ENCODE measurements at regions not wholly inside any gene's neighbourhood (a gene's known extent, or its start where the extent isn't known, plus 50 kb on each side); places are given as distances from the start of the nearest gene placed in this dataset.

DNA sequence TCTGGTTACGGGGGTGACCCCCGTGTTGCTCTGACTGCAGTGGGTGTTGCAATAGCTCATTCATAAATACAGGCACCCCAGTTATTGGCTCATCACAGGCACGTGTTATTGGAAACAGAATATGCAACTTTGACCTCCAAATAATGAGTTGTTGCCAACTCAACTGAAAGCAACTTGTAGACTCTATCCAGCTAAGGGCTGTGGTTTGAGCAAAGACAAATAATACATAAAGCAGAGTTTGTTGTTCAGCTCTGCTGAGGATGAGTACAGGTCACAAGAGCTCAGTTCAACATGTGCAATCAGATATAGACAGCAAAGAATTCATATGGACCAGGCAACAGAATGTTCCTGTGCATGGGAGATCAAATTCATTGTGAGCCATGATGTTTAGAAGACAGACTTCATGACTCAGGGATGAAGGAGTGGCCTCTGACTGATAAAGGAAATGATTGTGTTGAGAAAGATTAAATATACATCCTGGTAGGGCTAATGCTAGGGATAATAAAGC lies 87.6 kb upstream of the LRIG1 start:
- Histone ChIP-seq H3K4me1 (ENCODE audit: insufficient read depth) (peaks cover 3% of the 10 kb centered on the region), H3K36me3 (no peaks in the 10 kb centered on the region), H3K27me3 (no peaks in the 10 kb centered on the region), H3K9me3 (no peaks in the 10 kb centered on the region), H3K4me3 (no peak overlapping the region), H3K27ac (no peak overlapping the region)
- WGBS, 3 donors: 65 to 66% (median 66%) methylated on average over 3 of the region's 3 CpGs
- TF ChIP-seq EP300 (IDR thresholded peaks at IDR 0.05): no peak
- TF ChIP-seq, protein P1, sequence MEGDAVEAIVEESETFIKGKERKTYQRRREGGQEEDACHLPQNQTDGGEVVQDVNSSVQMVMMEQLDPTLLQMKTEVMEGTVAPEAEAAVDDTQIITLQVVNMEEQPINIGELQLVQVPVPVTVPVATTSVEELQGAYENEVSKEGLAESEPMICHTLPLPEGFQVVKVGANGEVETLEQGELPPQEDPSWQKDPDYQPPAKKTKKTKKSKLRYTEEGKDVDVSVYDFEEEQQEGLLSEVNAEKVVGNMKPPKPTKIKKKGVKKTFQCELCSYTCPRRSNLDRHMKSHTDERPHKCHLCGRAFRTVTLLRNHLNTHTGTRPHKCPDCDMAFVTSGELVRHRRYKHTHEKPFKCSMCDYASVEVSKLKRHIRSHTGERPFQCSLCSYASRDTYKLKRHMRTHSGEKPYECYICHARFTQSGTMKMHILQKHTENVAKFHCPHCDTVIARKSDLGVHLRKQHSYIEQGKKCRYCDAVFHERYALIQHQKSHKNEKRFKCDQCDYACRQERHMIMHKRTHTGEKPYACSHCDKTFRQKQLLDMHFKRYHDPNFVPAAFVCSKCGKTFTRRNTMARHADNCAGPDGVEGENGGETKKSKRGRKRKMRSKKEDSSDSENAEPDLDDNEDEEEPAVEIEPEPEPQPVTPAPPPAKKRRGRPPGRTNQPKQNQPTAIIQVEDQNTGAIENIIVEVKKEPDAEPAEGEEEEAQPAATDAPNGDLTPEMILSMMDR (IDR thresholded peaks at IDR 0.05): no peak
- TF ChIP-seq POLR2A (IDR thresholded peaks at IDR 0.05): no peak
- DNase-seq: no peak
- intact Hi-C loops (cut with DNase I): no loop called here

DNA sequence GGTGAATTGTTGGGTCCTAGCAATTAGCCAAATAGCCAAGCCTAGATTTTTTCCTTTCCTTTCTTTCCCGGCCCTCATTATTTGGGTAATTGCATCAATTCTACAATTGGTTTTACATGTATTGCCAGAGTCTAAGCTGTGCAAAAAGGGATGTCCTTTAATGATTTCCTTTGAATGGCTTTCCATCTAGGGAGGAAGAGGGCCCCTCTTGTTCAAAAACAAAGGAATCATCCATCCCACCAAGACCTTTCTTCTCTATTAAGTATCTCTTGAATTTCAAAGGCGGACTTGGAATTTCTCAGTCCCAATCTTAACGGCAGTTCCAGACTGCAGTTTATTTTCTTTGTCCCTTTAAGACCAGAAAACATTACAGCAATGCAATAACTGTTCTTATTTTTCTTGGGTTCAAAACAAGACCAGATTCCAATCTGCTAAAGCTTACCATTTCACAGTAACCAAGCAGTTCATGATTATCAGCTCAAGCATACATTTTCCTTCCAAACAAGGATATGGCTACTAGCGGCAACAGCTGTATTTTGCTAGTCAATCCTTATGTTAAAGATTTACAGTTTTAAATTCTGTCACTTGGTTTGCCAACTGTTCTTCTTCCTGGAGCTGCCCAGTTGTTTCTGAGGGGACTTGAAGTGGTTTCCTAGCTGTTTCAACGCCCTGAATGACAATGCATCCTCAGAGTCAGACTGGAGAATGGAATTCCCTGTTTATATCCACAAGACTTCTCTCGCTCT lies 91.4 kb upstream of the LRIG1 start:
- no peaks in the 10 kb centered on the region for H3K27me3 ChIP-seq
- no peak overlapping the region for H3K27ac ChIP-seq
- H3K4me3 ChIP-seq: no peak overlapping the region
- no peaks in the 10 kb centered on the region for H3K9me3 ChIP-seq
- intact Hi-C loops (cut with DNase I): no loop called here
- WGBS, 3 donors: 69 to 80% (median 78%) methylated on average over 6 of the region's 6 CpGs
- no peaks in the 10 kb centered on the region for H3K4me1 ChIP-seq (ENCODE audit: insufficient read depth)
- TF ChIP-seq, protein P1 (IDR thresholded peaks at IDR 0.05): no peak
- TF ChIP-seq POLR2A (IDR thresholded peaks at IDR 0.05) (no peak), EP300 (IDR thresholded peaks at IDR 0.05) (no peak)
- no peak for DNase-seq
- H3K36me3 ChIP-seq: no peaks in the 10 kb centered on the region

DNA sequence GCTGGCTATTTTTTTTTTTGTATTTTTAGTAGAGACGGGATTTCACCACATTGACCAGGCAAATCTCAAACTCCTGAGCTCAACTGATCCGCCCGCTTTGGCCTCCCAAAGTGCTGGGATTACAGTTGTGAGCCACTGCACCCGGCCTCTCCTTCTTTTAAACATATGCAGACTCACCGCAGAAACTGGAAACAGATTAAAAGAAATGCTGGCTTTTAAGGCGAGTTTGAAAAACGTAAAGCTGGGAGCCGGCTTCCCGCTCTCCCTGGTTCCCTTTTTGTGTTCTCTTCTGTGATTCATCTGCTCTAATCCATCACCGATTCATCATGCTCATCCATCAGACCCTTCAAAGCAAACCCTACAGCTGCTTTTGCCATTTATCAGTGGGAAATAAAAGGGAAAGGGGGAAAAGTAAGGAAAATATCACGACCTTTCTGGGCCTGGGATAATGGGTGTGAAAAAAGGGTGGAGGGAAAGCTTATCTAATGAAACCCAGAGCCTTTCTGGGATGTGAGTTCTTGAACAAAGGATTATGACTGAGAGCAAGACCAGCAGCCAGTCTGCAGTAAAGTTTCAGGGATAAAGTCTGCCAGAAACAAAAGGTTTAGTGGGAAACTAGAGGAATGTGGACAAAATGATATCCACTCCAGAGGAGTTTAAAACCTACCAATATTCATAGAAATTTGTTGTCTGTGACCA lies 92.3 kb upstream of the LRIG1 start:
- intact Hi-C loops (cut with DNase I): no loop called here
- WGBS, 3 donors: 79 to 89% (median 86%) methylated on average over 11 of the region's 11 CpGs
- TF ChIP-seq EP300 (IDR thresholded peaks at IDR 0.05) (no peak), POLR2A (IDR thresholded peaks at IDR 0.05) (no peak)
- TF ChIP-seq, protein P1 (IDR thresholded peaks at IDR 0.05): no peak
- H3K27ac ChIP-seq: no peak overlapping the region
- H3K4me3 ChIP-seq: no peak overlapping the region
- H3K27me3 ChIP-seq: no peaks in the 10 kb centered on the region
- H3K36me3 ChIP-seq: no peaks in the 10 kb centered on the region
- H3K9me3 ChIP-seq: no peaks in the 10 kb centered on the region
- DNase-seq: no peak
- H3K4me1 ChIP-seq (ENCODE audit: insufficient read depth): no peaks in the 10 kb centered on the region

DNA sequence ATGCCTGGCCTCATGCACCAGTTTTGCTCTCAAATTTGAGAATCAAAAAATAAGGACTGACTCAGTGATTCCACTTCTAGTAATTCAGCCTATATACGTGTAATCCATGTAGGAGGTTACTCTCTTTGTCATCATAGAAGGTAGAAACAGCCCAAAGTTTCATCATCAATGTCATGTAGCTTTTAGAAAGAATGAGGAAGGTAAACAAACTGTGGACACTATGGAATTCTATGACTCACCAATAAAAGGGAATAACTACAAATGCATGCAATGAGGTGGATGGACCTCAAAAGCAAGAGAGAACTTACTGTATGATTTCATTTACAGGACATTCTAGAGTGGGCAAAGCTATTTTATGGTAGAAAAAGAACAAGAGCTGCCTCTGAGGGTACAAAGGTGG lies 93.2 kb upstream of the LRIG1 start:
- Histone ChIP-seq H3K4me1 (ENCODE audit: insufficient read depth) (peaks cover 3% of the 10 kb centered on the region), H3K4me3 (no peak overlapping the region), H3K9me3 (no peaks in the 10 kb centered on the region), H3K27ac (no peak overlapping the region), H3K36me3 (no peaks in the 10 kb centered on the region), H3K27me3 (no peaks in the 10 kb centered on the region)
- no peak for DNase-seq
- TF ChIP-seq, protein P1 (IDR thresholded peaks at IDR 0.05): no peak
- TF ChIP-seq EP300 (IDR thresholded peaks at IDR 0.05): no peak
- no peak for TF ChIP-seq POLR2A (IDR thresholded peaks at IDR 0.05)
- WGBS, 3 donors: 84 to 94% (median 94%) methylated on average over 1 of the region's 1 CpG
- intact Hi-C loops (cut with DNase I): no loop called here

Measured in ovary (tissue), 7 donors.